SH-SY5Y (cell line): ENCODE measurements at regions not wholly inside any gene's neighbourhood (a gene's known extent, or its start where the extent isn't known, plus 50 kb on each side); places are given as distances from the start of the nearest gene placed in this dataset.

Source experiments
- GATA2 ChIP-seq: IDR thresholded peaks from 2 replicates; pipeline ENCODE4 v1.6.1; 2011; ENCODE audit warnings: mild to moderate bottlenecking, low read depth, low read length
- GATA3 ChIP-seq: IDR thresholded peaks from 2 replicates; pipeline ENCODE4 v1.6.1; 2011; ENCODE audit warnings: low read depth, mild to moderate bottlenecking, low read length, moderate library complexity

- TF ChIP-seq GATA2 (no peak), GATA3 (no peak)
Observed at GRCh38 chr10:125533866-125534265, 149.1 kb downstream of the TEX36 start.
